ENCODE measurements at regions not wholly inside any gene's neighbourhood (a gene's known extent, or its start where the extent isn't known, plus 50 kb on each side); places are given as distances from the start of the nearest gene placed in this dataset.

- peak overlapping the region; percentile 43 for H3K4me2 ChIP-seq
- H4K20me1 ChIP-seq (ENCODE audit: insufficient read depth), result no peaks in the 10 kb centered on the region
- no TSS peak for BruUV-seq (replicated peaks)
- ChIA-PET CTCF (no interaction called here), POLR2A (ENCODE audit: unreplicated experiment) (interaction anchor here (0.7 kb wide), 1 partner anchor 78 kb away, joined by 4 read pairs; no protein-coding TSS in a partner anchor)
- intact Hi-C loops (cut with micrococcal nuclease; ENCODE audit: unreplicated experiment), result no loop called here
- H3K79me2 ChIP-seq (ENCODE audit: low read depth), result no peaks in the 10 kb centered on the region
- TF ChIP-seq CTCF (conservative IDR thresholded peaks at IDR 0.05) (no peak), EZH2 (IDR thresholded peaks at IDR 0.05; ENCODE audit: low read depth) (no peak)
- peaks cover 31% of the 10 kb centered on the region for H3K9me3 ChIP-seq (ENCODE audit: insufficient read depth, low read depth)
- no peaks in the 10 kb centered on the region for H3K27me3 ChIP-seq (ENCODE audit: insufficient read depth, low read depth)
- no peaks in the 10 kb centered on the region for H3K9me2 ChIP-seq (ENCODE audit: insufficient read depth)
- H2AFZ ChIP-seq, result peak overlapping the region; percentile 49
- no peaks in the 10 kb centered on the region for H3K36me3 ChIP-seq (ENCODE audit: low read depth)
- peak; percentile 61 to 81 for DNase-seq
- H3F3A ChIP-seq (ENCODE audit: insufficient read depth, low read depth), result peaks cover 17% of the 10 kb centered on the region
- H3K4me1 ChIP-seq (replicated peaks; ENCODE audit: insufficient read depth), result peaks cover 19% of the 10 kb centered on the region
- peak overlapping the region; percentile 85 for H3K27ac ChIP-seq
- peak overlapping the region; percentile 1; the same call in 1 of the 2 replicates for H3K4me3 ChIP-seq
Measured at GRCh38 chr7:17696422-17696821, 243.9 kb downstream of the SNX13 start.

GRCh38 chr7:17697128-17697881 lies 243.0 kb downstream of the SNX13 start:
- Histone ChIP-seq H2AFZ (no peak overlapping the region), H3K9me3 (ENCODE audit: insufficient read depth, low read depth) (peaks cover 33% of the 10 kb centered on the region), H3K4me2 (no peak overlapping the region), H3F3A (ENCODE audit: insufficient read depth, low read depth) (peaks cover 17% of the 10 kb centered on the region), H3K27me3 (ENCODE audit: insufficient read depth, low read depth) (no peaks in the 10 kb centered on the region), H3K9me2 (ENCODE audit: insufficient read depth) (no peaks in the 10 kb centered on the region), H3K4me1 (replicated peaks; ENCODE audit: insufficient read depth) (peaks cover 19% of the 10 kb centered on the region), H3K79me2 (ENCODE audit: low read depth) (no peaks in the 10 kb centered on the region), H3K27ac (peak overlapping the region; percentile 85), H4K20me1 (ENCODE audit: insufficient read depth) (no peaks in the 10 kb centered on the region), H3K36me3 (ENCODE audit: low read depth) (no peaks in the 10 kb centered on the region), H3K4me3 (no peak overlapping the region)
- BruUV-seq (replicated peaks), result TSS peak; percentile 45
- no peak for TF ChIP-seq CTCF (conservative IDR thresholded peaks at IDR 0.05)
- ChIA-PET CTCF (no interaction called here), POLR2A (ENCODE audit: unreplicated experiment) (no interaction called here)
- no peak for DNase-seq
- intact Hi-C loops (cut with micrococcal nuclease; ENCODE audit: unreplicated experiment), result no loop called here

- Histone ChIP-seq H3K27ac (no peak overlapping the region), H3F3A (ENCODE audit: insufficient read depth, low read depth) (peaks cover 17% of the 10 kb centered on the region), H4K20me1 (ENCODE audit: insufficient read depth) (no peaks in the 10 kb centered on the region), H3K4me2 (no peak overlapping the region), H3K4me1 (replicated peaks; ENCODE audit: insufficient read depth) (peaks cover 19% of the 10 kb centered on the region), H3K9me3 (ENCODE audit: insufficient read depth, low read depth) (peaks cover 33% of the 10 kb centered on the region), H2AFZ (no peak overlapping the region), H3K9me2 (ENCODE audit: insufficient read depth) (no peaks in the 10 kb centered on the region), H3K36me3 (ENCODE audit: low read depth) (no peaks in the 10 kb centered on the region), H3K4me3 (no peak overlapping the region), H3K27me3 (ENCODE audit: insufficient read depth, low read depth) (no peaks in the 10 kb centered on the region), H3K79me2 (ENCODE audit: low read depth) (no peaks in the 10 kb centered on the region)
- no peak for TF ChIP-seq EZH2 (IDR thresholded peaks at IDR 0.05; ENCODE audit: low read depth)
- TF ChIP-seq CTCF (conservative IDR thresholded peaks at IDR 0.05), result no peak
- DNase-seq, result no peak
- no TSS peak for BruUV-seq (replicated peaks)
- ChIA-PET POLR2A (ENCODE audit: unreplicated experiment) (no interaction called here), CTCF (no interaction called here)
- intact Hi-C loops (cut with micrococcal nuclease; ENCODE audit: unreplicated experiment), result loop anchor here (10.0 kb wide), 1 partner anchor 245 kb away; the partner anchor contains the start of gene SNX13
Measured at GRCh38 chr7:17699696-17700095, 240.6 kb downstream of the SNX13 start.

All from PC-9 (cell line).